Left lung (tissue), 4 donors: ENCODE measurements at regions not wholly inside any gene's neighbourhood (a gene's known extent, or its start where the extent isn't known, plus 50 kb on each side); places are given as distances from the start of the nearest gene placed in this dataset.

Experiments
- ATAC-seq: fragments of 200-7000 bp; cut with Tn5 transposase; one replicate; pipeline ENCODE4 v1.9.1; 2020; ENCODE audit warnings: moderate library complexity
- DNase-seq, 4 donors: peaks; one replicate each; pipeline ENCODE4 v3.0.0-alpha.2; 2013 to 2020
- H3K27ac ChIP-seq, 2 donors: fragments of 200-600 bp; sonication (generic) in 1 of 2; one replicate each; pipeline versions ENCODE4 v1.5.0 to v1.8.0; 2020 to 2021
- H3K27me3 ChIP-seq, 2 donors: fragments of 200-600 bp; sonication (generic) in 1 of 2; one replicate each; pipeline versions ENCODE4 v1.5.0 to v1.8.0; 2020 to 2021
- H3K36me3 ChIP-seq, 2 donors: fragments of 200-600 bp; sonication (generic) in 1 of 2; one replicate each; pipeline versions ENCODE4 v1.5.0 to v1.8.0; 2020 to 2021
- H3K4me1 ChIP-seq, 2 donors: fragments of 200-600 bp; one replicate each; pipeline ENCODE4 v1.8.0; 2021
- H3K4me3 ChIP-seq, 2 donors: fragments of 200-600 bp; sonication (generic) in 1 of 2; one replicate each; pipeline versions ENCODE4 v1.5.0 to v1.8.0; 2020 to 2021; ENCODE audit warnings: mild to moderate bottlenecking in 1 of 2
- H3K9me3 ChIP-seq, 2 donors: fragments of 200-600 bp; sonication (generic) in 1 of 2; one replicate each; pipeline versions ENCODE4 v1.5.0 to v1.8.0; 2020 to 2021
- CTCF ChIP-seq, 2 donors: fragments of 200-600 bp; sonication (generic) in 1 of 2; IDR thresholded peaks; one replicate each; pipeline versions ENCODE4 v1.5.0 to v1.8.0; 2021; ENCODE audit warnings: antibody characterized with exemption in 2 of 2
- intact Hi-C, 2 donors: fragments of 100-400 bp; cut with DNase I; formaldehyde crosslinking; loops; one replicate each; pipeline versions ENCODE4 v1.11.2 to v1.14.2; 2022
- donor health status: DM: no; HTN: yes; CAD: no.
- donor health status: DM: no; HTN: no; CAD: no.

GRCh38 chr1:170385750-170386149 is 146.2 kb upstream of the GORAB start:
- H3K9me3 ChIP-seq = no peaks in the 10 kb centered on the region
- TF ChIP-seq CTCF (IDR thresholded peaks at IDR 0.05) = no peak
- intact Hi-C loops = no loop called here
- ATAC-seq (no peak), DNase-seq (no peak)
- H3K27ac ChIP-seq = no peak overlapping the region
- H3K4me3 ChIP-seq = no peak overlapping the region
- H3K4me1 ChIP-seq = no peaks in the 10 kb centered on the region
- no peaks in the 10 kb centered on the region for H3K36me3 ChIP-seq
- H3K27me3 ChIP-seq = no peaks in the 10 kb centered on the region

GRCh38 chr1:170388489-170388888 is 143.5 kb upstream of the GORAB start:
- Histone ChIP-seq H3K4me1 (no peaks in the 10 kb centered on the region), H3K9me3 (no peaks in the 10 kb centered on the region), H3K27me3 (no peaks in the 10 kb centered on the region), H3K27ac (no peak overlapping the region), H3K4me3 (no peak overlapping the region), H3K36me3 (no peaks in the 10 kb centered on the region)
- TF ChIP-seq CTCF (IDR thresholded peaks at IDR 0.05) = no peak
- DNase-seq (peak in 1 of 4 donors; percentile 22), ATAC-seq (no peak)
- intact Hi-C loops = no loop called here

GRCh38 chr1:170395149-170395548 is 136.8 kb upstream of the GORAB start:
- no peaks in the 10 kb centered on the region for H3K27me3 ChIP-seq
- no peaks in the 10 kb centered on the region for H3K36me3 ChIP-seq
- TF ChIP-seq CTCF (IDR thresholded peaks at IDR 0.05) = no peak
- no peaks in the 10 kb centered on the region for H3K9me3 ChIP-seq
- DNase-seq (no peak), ATAC-seq (no peak)
- intact Hi-C loops = no loop called here
- no peak overlapping the region for H3K4me3 ChIP-seq
- H3K27ac ChIP-seq = no peak overlapping the region
- peaks cover 0 to 4% of the 10 kb centered on the region in 2 donors for H3K4me1 ChIP-seq

- intact Hi-C loops = no loop called here
- Histone ChIP-seq H3K27me3 (no peaks in the 10 kb centered on the region), H3K27ac (no peak overlapping the region), H3K9me3 (no peaks in the 10 kb centered on the region), H3K36me3 (no peaks in the 10 kb centered on the region), H3K4me3 (no peak overlapping the region), H3K4me1 (peaks cover 0 to 4% of the 10 kb centered on the region in 2 donors)
- ATAC-seq (no peak), DNase-seq (no peak)
- TF ChIP-seq CTCF (IDR thresholded peaks at IDR 0.05) = no peak
These were observed 134.9 kb upstream of the GORAB start for GRCh38 chr1:170397061-170397460.

- no peaks in the 10 kb centered on the region for H3K4me1 ChIP-seq
- no peak overlapping the region for H3K4me3 ChIP-seq
- DNase-seq (no peak), ATAC-seq (peak; percentile 44)
- no peaks in the 10 kb centered on the region for H3K36me3 ChIP-seq
- intact Hi-C loops = no loop called here
- TF ChIP-seq CTCF (IDR thresholded peaks at IDR 0.05) = no peak
- H3K9me3 ChIP-seq = no peaks in the 10 kb centered on the region
- no peak overlapping the region for H3K27ac ChIP-seq
- no peaks in the 10 kb centered on the region for H3K27me3 ChIP-seq
These were observed 129.3 kb upstream of the GORAB start for GRCh38 chr1:170402476-170403311.
